ENCODE measurements at regions not wholly inside any gene's neighbourhood (a gene's known extent, or its start where the extent isn't known, plus 50 kb on each side); places are given as distances from the start of the nearest gene placed in this dataset.
"Not testable (repeated sequence)": the region's sequence is repeated elsewhere in the genome, so short reads cannot be mapped to it uniquely, and the experiment has no call there.

DNA sequence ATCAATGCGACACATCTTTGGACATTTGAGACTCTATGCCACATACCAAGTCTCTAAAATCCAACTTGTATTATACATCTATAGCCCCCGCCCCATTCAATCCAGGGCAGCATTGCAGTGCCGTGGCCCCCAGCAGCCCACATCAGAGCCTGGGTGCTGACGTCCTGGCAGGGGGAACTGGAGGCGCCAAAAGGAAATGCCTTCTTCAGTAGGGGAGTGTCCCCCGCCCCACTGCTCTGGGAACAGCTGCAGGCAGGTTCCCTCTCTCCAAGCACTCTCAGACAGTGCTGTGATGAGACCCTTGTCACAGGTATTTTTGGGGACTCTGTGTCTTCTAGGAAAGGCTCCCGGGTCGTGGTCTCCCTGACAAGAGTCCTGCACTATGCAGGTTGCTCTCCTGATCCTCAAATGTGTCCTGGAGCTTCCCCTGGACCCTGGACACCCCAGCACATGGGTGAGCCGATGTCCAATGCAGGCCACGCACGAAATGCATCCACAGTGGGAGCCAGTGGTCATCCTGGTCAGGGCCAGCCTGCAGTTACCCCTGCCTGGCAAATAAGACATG, 188.7 kb downstream of the RTP5 start:
- H3K27me3 ChIP-seq = no peaks in the 10 kb centered on the region
- H3K9me3 ChIP-seq (ENCODE audit: low read depth) = no peaks in the 10 kb centered on the region
- no peak overlapping the region for H3K27ac ChIP-seq
- H3K4me3 ChIP-seq = no peak overlapping the region
- no peak for DNase-seq (ENCODE audit: low read depth in 1 of 2, low spot score in 1 of 2)
- H3K36me3 ChIP-seq = no peaks in the 10 kb centered on the region
- TF ChIP-seq, protein P1, sequence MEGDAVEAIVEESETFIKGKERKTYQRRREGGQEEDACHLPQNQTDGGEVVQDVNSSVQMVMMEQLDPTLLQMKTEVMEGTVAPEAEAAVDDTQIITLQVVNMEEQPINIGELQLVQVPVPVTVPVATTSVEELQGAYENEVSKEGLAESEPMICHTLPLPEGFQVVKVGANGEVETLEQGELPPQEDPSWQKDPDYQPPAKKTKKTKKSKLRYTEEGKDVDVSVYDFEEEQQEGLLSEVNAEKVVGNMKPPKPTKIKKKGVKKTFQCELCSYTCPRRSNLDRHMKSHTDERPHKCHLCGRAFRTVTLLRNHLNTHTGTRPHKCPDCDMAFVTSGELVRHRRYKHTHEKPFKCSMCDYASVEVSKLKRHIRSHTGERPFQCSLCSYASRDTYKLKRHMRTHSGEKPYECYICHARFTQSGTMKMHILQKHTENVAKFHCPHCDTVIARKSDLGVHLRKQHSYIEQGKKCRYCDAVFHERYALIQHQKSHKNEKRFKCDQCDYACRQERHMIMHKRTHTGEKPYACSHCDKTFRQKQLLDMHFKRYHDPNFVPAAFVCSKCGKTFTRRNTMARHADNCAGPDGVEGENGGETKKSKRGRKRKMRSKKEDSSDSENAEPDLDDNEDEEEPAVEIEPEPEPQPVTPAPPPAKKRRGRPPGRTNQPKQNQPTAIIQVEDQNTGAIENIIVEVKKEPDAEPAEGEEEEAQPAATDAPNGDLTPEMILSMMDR (IDR thresholded peaks at IDR 0.05; ENCODE audit: low read depth, low read length) = no peak
- H3K4me1 ChIP-seq (ENCODE audit: low read depth) = no peaks in the 10 kb centered on the region

DNA sequence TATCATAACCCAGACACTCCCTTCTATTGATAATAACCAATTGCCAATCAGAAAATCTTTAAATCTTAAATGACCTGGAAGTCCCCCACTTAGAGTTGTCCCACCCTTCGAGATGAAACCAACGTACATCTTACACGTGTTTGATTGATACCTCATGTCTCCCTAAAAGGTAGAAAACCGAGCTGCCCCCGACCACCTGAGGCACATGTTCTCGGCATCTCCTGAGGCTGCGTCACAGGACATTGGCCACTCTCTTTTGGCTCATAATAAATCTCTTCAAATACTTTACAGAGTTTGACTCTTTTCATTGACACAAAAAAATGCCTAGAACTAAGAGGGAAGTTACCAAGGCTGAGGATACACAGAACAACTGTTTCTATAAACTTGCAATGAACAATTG, 190.0 kb downstream of the RTP5 start:
- H3K36me3 ChIP-seq = no peaks in the 10 kb centered on the region
- H3K27me3 ChIP-seq = no peaks in the 10 kb centered on the region
- H3K4me3 ChIP-seq = no peak overlapping the region
- DNase-seq (ENCODE audit: low read depth in 1 of 2, low spot score in 1 of 2) = no peak
- H3K9me3 ChIP-seq (ENCODE audit: low read depth) = no peaks in the 10 kb centered on the region
- TF ChIP-seq, protein P1 (IDR thresholded peaks at IDR 0.05; ENCODE audit: low read depth, low read length) = no peak
- no peaks in the 10 kb centered on the region for H3K4me1 ChIP-seq (ENCODE audit: low read depth)
- H3K27ac ChIP-seq = no peak overlapping the region

DNA sequence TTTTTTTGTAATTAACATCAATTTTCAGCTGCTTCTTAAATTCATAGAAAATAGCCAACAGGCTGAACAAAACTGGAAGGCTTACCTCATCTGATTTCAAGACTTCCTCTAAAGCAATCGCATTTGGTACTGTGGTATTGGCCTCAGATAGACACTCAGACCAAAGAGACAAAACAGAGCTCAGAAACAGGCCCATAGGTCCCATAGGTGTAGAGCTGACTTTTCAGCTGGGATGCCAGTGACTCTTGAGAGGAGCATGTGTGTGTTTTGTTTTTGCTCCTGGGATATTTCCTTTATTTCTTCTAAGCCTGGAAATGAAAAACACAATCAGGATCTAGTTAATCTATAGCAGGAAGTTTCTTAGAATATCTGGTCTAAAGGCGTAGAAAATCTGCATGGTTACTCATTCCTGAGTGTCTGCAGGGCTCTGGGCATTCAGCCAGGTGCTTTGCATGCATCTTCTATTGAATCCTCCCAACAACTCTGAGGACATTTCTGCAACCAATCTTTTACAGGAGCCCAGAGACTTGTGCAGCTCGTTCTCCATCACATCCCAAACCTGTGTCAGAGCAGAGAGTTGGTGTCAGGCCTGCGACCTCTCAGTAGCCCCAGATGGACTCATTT, 190.8 kb downstream of the RTP5 start:
- Histone ChIP-seq H3K36me3 (no peaks in the 10 kb centered on the region), H3K4me1 (ENCODE audit: low read depth) (no peaks in the 10 kb centered on the region), H3K9me3 (ENCODE audit: low read depth) (no peaks in the 10 kb centered on the region), H3K27ac (no peak overlapping the region), H3K4me3 (no peak overlapping the region), H3K27me3 (no peaks in the 10 kb centered on the region)
- TF ChIP-seq, protein P1 (IDR thresholded peaks at IDR 0.05; ENCODE audit: low read depth, low read length) = no peak
- peak in 1 of 2 donors; percentile 84 for DNase-seq (ENCODE audit: low read depth in 1 of 2, low spot score in 1 of 2)

DNA sequence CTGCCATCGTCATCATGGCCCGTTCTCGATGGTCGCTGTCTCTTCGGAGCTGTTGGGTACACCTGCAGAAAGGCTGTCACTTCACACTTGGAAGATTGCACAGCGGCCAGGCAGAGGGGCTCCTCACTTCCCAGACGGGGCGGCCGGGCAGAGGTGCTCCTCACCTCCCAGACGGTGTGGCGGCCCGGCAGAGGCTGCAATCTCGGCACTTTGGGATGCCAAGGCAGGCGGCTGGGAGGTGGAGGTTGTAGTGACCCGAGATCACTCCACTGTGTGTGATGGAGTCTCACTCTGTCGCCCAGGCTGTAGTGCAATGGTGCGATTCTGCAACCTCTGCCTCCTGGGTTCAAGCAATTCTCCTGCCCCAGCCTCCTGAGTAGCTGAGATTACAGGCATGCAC, 192.4 kb downstream of the RTP5 start:
- not testable (repeated sequence) for H3K27me3 ChIP-seq; H3K9me3 ChIP-seq (ENCODE audit: low read depth); H3K36me3 ChIP-seq; DNase-seq (ENCODE audit: low read depth in 1 of 2, low spot score in 1 of 2); H3K27ac ChIP-seq; H3K4me3 ChIP-seq; H3K4me1 ChIP-seq (ENCODE audit: low read depth)

DNA sequence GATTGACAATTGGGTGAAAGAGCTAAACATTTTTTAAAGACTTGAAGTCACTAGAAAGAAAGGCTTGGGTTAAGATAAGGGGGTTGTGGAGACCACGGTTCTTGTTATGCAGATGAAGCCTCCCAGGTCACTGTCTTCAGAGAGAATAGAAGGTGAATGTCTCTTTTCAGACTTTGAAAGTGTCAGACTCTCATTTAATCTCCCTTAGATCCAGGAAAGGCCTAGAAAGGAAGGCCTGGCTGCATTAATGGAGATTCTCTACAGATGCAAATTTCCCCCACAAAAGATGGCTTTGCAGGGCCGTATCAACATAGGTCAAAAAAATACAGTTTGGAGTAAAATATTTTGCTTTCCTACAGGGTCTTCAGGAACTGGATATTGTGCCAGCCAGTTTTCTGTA, 193.9 kb downstream of the RTP5 start:
- Histone ChIP-seq H3K9me3 (ENCODE audit: low read depth) (no peaks in the 10 kb centered on the region), H3K27ac (no peak overlapping the region), H3K36me3 (no peaks in the 10 kb centered on the region), H3K4me1 (ENCODE audit: low read depth) (no peaks in the 10 kb centered on the region), H3K4me3 (no peak overlapping the region), H3K27me3 (no peaks in the 10 kb centered on the region)
- no peak for DNase-seq (ENCODE audit: low read depth in 1 of 2, low spot score in 1 of 2)
- TF ChIP-seq, protein P1 (IDR thresholded peaks at IDR 0.05; ENCODE audit: low read depth, low read length) = no peak

DNA sequence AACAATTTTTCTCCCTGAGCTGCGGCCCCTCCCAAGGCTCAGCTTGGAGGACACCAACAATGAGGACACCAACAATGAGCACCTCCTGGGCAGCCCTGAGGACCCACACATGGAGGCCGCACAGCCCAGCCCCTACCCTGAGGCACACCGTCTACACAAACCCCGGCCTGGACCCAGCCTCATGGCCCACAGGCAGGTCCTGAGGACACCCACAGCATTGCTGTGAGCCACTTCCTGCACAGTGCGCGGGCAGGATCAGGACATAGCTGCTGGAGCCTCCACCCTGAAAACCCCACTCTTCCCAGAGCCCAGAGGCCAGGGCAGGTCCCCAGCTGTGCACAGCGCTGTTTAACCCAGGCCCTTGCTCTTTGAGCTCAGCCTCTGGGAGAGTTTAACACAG, 194.3 kb downstream of the RTP5 start:
- no peak overlapping the region for H3K4me3 ChIP-seq
- H3K4me1 ChIP-seq (ENCODE audit: low read depth) = no peaks in the 10 kb centered on the region
- DNase-seq (ENCODE audit: low read depth in 1 of 2, low spot score in 1 of 2) = no peak
- TF ChIP-seq, protein P1 (IDR thresholded peaks at IDR 0.05; ENCODE audit: low read depth, low read length) = no peak
- no peaks in the 10 kb centered on the region for H3K36me3 ChIP-seq
- H3K27me3 ChIP-seq = no peaks in the 10 kb centered on the region
- H3K27ac ChIP-seq = no peak overlapping the region
- H3K9me3 ChIP-seq (ENCODE audit: low read depth) = no peaks in the 10 kb centered on the region
